Hematopoietic multipotent progenitor cell treated with erythropoietin and hydrocortisone succinate and interleukin-3 and kit ligand, for 17 days (in vitro differentiated cells): ENCODE measurements at regions not wholly inside any gene's neighbourhood (a gene's known extent, or its start where the extent isn't known, plus 50 kb on each side); places are given as distances from the start of the nearest gene placed in this dataset.

ENCODE experiments used
- DNase-seq: peaks from one replicate; pipeline ENCODE4 v3.0.0-alpha.2; 2015; ENCODE audit warnings: low spot score

- DNase-seq = no peak
Observed at GRCh38 chr2:67462738-67463496, 65.8 kb downstream of the ETAA1 start.

GRCh38 chr2:67463810-67464209, 66.7 kb downstream of the ETAA1 start:
- no peak for DNase-seq

- no peak for DNase-seq
Observed at GRCh38 chr2:67465623-67466022, 68.5 kb downstream of the ETAA1 start.

GRCh38 chr2:67466734-67467133, 69.6 kb downstream of the ETAA1 start:
- no peak for DNase-seq

GRCh38 chr2:67471681-67472080, 74.5 kb downstream of the ETAA1 start:
- DNase-seq = no peak

GRCh38 chr2:67476809-67477790, 80.0 kb downstream of the ETAA1 start:
- no peak for DNase-seq

GRCh38 chr2:67479261-67479660, 82.1 kb downstream of the ETAA1 start:
- no peak for DNase-seq

GRCh38 chr2:67485431-67485830, 88.3 kb downstream of the ETAA1 start:
- no peak for DNase-seq

GRCh38 chr2:67486041-67486796, 89.1 kb downstream of the ETAA1 start:
- no peak for DNase-seq

- DNase-seq = no peak
Observed at GRCh38 chr2:67487993-67488392, 90.9 kb downstream of the ETAA1 start.

GRCh38 chr2:67489396-67489795, 92.3 kb downstream of the ETAA1 start:
- no peak for DNase-seq

- no peak for DNase-seq
Observed at GRCh38 chr2:67498931-67499330, 101.8 kb downstream of the ETAA1 start.

GRCh38 chr2:67499989-67500388, 102.9 kb downstream of the ETAA1 start:
- DNase-seq = no peak

- no peak for DNase-seq
Observed at GRCh38 chr2:67500541-67500940, 103.4 kb downstream of the ETAA1 start.

- no peak for DNase-seq
Observed at GRCh38 chr2:67502346-67503065, 105.4 kb downstream of the ETAA1 start.

- DNase-seq = no peak
Observed at GRCh38 chr2:67503066-67503795, 106.1 kb downstream of the ETAA1 start.

- DNase-seq = no peak
Observed at GRCh38 chr2:67510745-67511144, 113.6 kb downstream of the ETAA1 start.

GRCh38 chr2:67514515-67514914, 117.4 kb downstream of the ETAA1 start:
- DNase-seq = no peak

GRCh38 chr2:67515056-67515455, 117.9 kb downstream of the ETAA1 start:
- no peak for DNase-seq

- no peak for DNase-seq
Observed at GRCh38 chr2:67515538-67515937, 118.4 kb downstream of the ETAA1 start.

GRCh38 chr2:67516362-67516761, 119.2 kb downstream of the ETAA1 start:
- no peak for DNase-seq
